Nephron progenitor cell (in vitro differentiated cells): ENCODE measurements at regions not wholly inside any gene's neighbourhood (a gene's known extent, or its start where the extent isn't known, plus 50 kb on each side); places are given as distances from the start of the nearest gene placed in this dataset.

ENCODE experiments used
- DNase-seq: peaks from one replicate; pipeline ENCODE4 v3.0.0; 2021
- H3K27ac Mint-ChIP-seq: 2 replicates; pipeline ENCODE4 v1.8.0; 2021; ENCODE audit warnings: mild to moderate bottlenecking, moderate library complexity, mixed read lengths
- H3K27me3 Mint-ChIP-seq: 2 replicates; pipeline ENCODE4 v1.8.0; 2021; ENCODE audit warnings: mild to moderate bottlenecking, low read depth, mixed read lengths; ENCODE audit not compliant: poor library complexity
- H3K36me3 Mint-ChIP-seq: 2 replicates; pipeline ENCODE4 v1.8.0; 2021; ENCODE audit warnings: low read depth, mixed read lengths
- H3K4me1 Mint-ChIP-seq: 2 replicates; pipeline ENCODE4 v1.8.0; 2021; ENCODE audit warnings: mixed read lengths
- H3K4me3 Mint-ChIP-seq: 2 replicates; pipeline ENCODE4 v1.8.0; 2021; ENCODE audit warnings: mild to moderate bottlenecking, moderate library complexity, mixed read lengths
- H3K9me3 Mint-ChIP-seq: 2 replicates; pipeline ENCODE4 v1.8.0; 2021; ENCODE audit warnings: mild to moderate bottlenecking, moderate library complexity, mixed read lengths
- CTCF ChIP-seq: fragments of 200-600 bp; sonication (generic); IDR thresholded peaks from 2 replicates; pipeline ENCODE4 v1.5.0; 2021; ENCODE audit warnings: antibody characterized with exemption

GRCh38 chr1:5577255-5578040, 414.8 kb downstream of the NPHP4 start:
- Mint-ChIP-seq H3K27ac (no peak overlapping the region), H3K4me3 (no peak overlapping the region), H3K4me1 (peaks cover 33% of the 10 kb centered on the region), H3K9me3 (peaks cover 4% of the 10 kb centered on the region), H3K27me3 (peaks cover 45% of the 10 kb centered on the region), H3K36me3 (no peaks in the 10 kb centered on the region)
- no peak for TF ChIP-seq CTCF
- no peak for DNase-seq

GRCh38 chr1:5576673-5577065, 415.6 kb downstream of the NPHP4 start:
- no peak for TF ChIP-seq CTCF
- peaks cover 49% of the 10 kb centered on the region for H3K27me3 Mint-ChIP-seq
- peaks cover 12% of the 10 kb centered on the region for H3K9me3 Mint-ChIP-seq
- peaks cover 30% of the 10 kb centered on the region for H3K4me1 Mint-ChIP-seq
- H3K36me3 Mint-ChIP-seq = no peaks in the 10 kb centered on the region
- no peak for DNase-seq
- no peak overlapping the region for H3K4me3 Mint-ChIP-seq
- no peak overlapping the region for H3K27ac Mint-ChIP-seq

- Mint-ChIP-seq H3K9me3 (peaks cover 16% of the 10 kb centered on the region), H3K27ac (no peak overlapping the region), H3K4me1 (peaks cover 26% of the 10 kb centered on the region), H3K4me3 (peak overlapping the region; percentile 41), H3K27me3 (peaks cover 49% of the 10 kb centered on the region), H3K36me3 (peaks cover under 1% of the 10 kb centered on the region)
- no peak for TF ChIP-seq CTCF
- DNase-seq = peak; percentile 22
Measured at GRCh38 chr1:5576011-5576672, 416.1 kb downstream of the NPHP4 start.

GRCh38 chr1:5575396-5575940, 416.8 kb downstream of the NPHP4 start:
- Mint-ChIP-seq H3K36me3 (peaks cover 4% of the 10 kb centered on the region), H3K27ac (no peak overlapping the region), H3K27me3 (peaks cover 52% of the 10 kb centered on the region), H3K9me3 (peaks cover 23% of the 10 kb centered on the region), H3K4me3 (peak overlapping the region; percentile 41), H3K4me1 (peaks cover 26% of the 10 kb centered on the region)
- no peak for TF ChIP-seq CTCF
- DNase-seq = no peak

- Mint-ChIP-seq H3K27ac (no peak overlapping the region), H3K27me3 (peaks cover 52% of the 10 kb centered on the region), H3K4me1 (peaks cover 26% of the 10 kb centered on the region), H3K9me3 (peaks cover 27% of the 10 kb centered on the region), H3K4me3 (peak overlapping the region; percentile 1), H3K36me3 (peaks cover 4% of the 10 kb centered on the region)
- no peak for TF ChIP-seq CTCF
- no peak for DNase-seq
Measured at GRCh38 chr1:5574641-5575040, 417.6 kb downstream of the NPHP4 start.
